ENCODE measurements at regions not wholly inside any gene's neighbourhood (a gene's known extent, or its start where the extent isn't known, plus 50 kb on each side); places are given as distances from the start of the nearest gene placed in this dataset.

DNA sequence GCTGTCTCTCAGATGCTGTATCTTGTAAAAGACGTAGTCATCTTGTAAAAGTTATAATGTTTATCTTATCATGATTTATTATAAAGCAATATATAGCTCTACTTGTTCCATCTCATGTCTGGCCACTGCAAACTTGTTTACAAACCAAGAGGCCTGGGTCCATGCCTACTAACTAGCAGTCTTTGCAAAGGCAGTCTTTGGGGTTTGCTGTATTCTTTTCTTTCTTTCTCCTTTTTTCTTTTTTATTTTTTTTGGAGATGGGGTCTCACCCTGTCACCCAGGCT, 272.6 kb downstream of the GATA3 start:
- no peaks in the 10 kb centered on the region for H3K36me3 ChIP-seq (ENCODE audit: low read depth)
- CTCF ChIA-PET: no interaction called here
- no peaks in the 10 kb centered on the region for H3K79me2 ChIP-seq (ENCODE audit: low read depth)
- no peak for DNase-seq
- intact Hi-C loops (cut with micrococcal nuclease; ENCODE audit: unreplicated experiment): no loop called here
- H2AFZ ChIP-seq: no peak overlapping the region
- no peak overlapping the region for H3K27ac ChIP-seq
- H3K9me3 ChIP-seq (ENCODE audit: insufficient read depth, low read depth): no peaks in the 10 kb centered on the region
- no peak overlapping the region for H3K4me3 ChIP-seq
- POLR2A ChIA-PET (ENCODE audit: unreplicated experiment): no interaction called here
- no peaks in the 10 kb centered on the region for H3K4me1 ChIP-seq (replicated peaks; ENCODE audit: insufficient read depth)
- BruUV-seq (replicated peaks): no TSS peak
- H3K27me3 ChIP-seq (ENCODE audit: insufficient read depth, low read depth): no peaks in the 10 kb centered on the region
- TF ChIP-seq, protein P1, sequence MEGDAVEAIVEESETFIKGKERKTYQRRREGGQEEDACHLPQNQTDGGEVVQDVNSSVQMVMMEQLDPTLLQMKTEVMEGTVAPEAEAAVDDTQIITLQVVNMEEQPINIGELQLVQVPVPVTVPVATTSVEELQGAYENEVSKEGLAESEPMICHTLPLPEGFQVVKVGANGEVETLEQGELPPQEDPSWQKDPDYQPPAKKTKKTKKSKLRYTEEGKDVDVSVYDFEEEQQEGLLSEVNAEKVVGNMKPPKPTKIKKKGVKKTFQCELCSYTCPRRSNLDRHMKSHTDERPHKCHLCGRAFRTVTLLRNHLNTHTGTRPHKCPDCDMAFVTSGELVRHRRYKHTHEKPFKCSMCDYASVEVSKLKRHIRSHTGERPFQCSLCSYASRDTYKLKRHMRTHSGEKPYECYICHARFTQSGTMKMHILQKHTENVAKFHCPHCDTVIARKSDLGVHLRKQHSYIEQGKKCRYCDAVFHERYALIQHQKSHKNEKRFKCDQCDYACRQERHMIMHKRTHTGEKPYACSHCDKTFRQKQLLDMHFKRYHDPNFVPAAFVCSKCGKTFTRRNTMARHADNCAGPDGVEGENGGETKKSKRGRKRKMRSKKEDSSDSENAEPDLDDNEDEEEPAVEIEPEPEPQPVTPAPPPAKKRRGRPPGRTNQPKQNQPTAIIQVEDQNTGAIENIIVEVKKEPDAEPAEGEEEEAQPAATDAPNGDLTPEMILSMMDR (conservative IDR thresholded peaks at IDR 0.05): no peak
- TF ChIP-seq EZH2 (IDR thresholded peaks at IDR 0.05; ENCODE audit: low read depth): no peak
- no peaks in the 10 kb centered on the region for H3F3A ChIP-seq (ENCODE audit: insufficient read depth, low read depth)
- no peak overlapping the region for H3K4me2 ChIP-seq
- no peaks in the 10 kb centered on the region for H4K20me1 ChIP-seq (ENCODE audit: insufficient read depth)
- no peaks in the 10 kb centered on the region for H3K9me2 ChIP-seq (ENCODE audit: insufficient read depth)

DNA sequence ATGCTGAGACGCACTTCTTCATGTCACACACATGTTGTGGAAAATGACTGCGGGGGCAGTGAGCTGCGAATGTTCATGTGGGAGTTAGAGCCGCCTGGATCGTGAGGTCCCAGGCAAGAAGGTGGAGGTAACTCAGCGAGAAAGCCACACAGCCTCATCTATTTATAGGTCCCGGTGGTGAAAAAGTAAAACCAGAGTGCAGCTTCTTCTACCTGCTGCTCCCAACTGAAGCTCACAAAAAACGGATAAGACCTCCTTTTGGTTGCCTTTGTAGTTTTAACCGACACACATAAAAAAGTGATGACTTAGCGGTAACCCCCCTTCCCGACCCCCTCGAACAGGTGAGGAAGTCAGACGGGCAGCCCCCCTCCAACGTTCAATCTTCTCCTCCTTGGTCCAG, 276.9 kb downstream of the GATA3 start:
- H2AFZ ChIP-seq: no peak overlapping the region
- no peaks in the 10 kb centered on the region for H3K27me3 ChIP-seq (ENCODE audit: insufficient read depth, low read depth)
- H3K4me2 ChIP-seq: no peak overlapping the region
- no peaks in the 10 kb centered on the region for H3K9me2 ChIP-seq (ENCODE audit: insufficient read depth)
- BruUV-seq (replicated peaks): no TSS peak
- TF ChIP-seq EZH2 (IDR thresholded peaks at IDR 0.05; ENCODE audit: low read depth): no peak
- TF ChIP-seq, protein P1 (conservative IDR thresholded peaks at IDR 0.05): no peak
- no peaks in the 10 kb centered on the region for H3F3A ChIP-seq (ENCODE audit: insufficient read depth, low read depth)
- POLR2A ChIA-PET (ENCODE audit: unreplicated experiment): no interaction called here
- no peak overlapping the region for H3K4me3 ChIP-seq
- H3K27ac ChIP-seq: no peak overlapping the region
- intact Hi-C loops (cut with micrococcal nuclease; ENCODE audit: unreplicated experiment): no loop called here
- CTCF ChIA-PET: no interaction called here
- H3K9me3 ChIP-seq (ENCODE audit: insufficient read depth, low read depth): no peaks in the 10 kb centered on the region
- no peaks in the 10 kb centered on the region for H3K4me1 ChIP-seq (replicated peaks; ENCODE audit: insufficient read depth)
- H3K79me2 ChIP-seq (ENCODE audit: low read depth): no peaks in the 10 kb centered on the region
- H4K20me1 ChIP-seq (ENCODE audit: insufficient read depth): no peaks in the 10 kb centered on the region
- H3K36me3 ChIP-seq (ENCODE audit: low read depth): no peaks in the 10 kb centered on the region
- no peak for DNase-seq

DNA sequence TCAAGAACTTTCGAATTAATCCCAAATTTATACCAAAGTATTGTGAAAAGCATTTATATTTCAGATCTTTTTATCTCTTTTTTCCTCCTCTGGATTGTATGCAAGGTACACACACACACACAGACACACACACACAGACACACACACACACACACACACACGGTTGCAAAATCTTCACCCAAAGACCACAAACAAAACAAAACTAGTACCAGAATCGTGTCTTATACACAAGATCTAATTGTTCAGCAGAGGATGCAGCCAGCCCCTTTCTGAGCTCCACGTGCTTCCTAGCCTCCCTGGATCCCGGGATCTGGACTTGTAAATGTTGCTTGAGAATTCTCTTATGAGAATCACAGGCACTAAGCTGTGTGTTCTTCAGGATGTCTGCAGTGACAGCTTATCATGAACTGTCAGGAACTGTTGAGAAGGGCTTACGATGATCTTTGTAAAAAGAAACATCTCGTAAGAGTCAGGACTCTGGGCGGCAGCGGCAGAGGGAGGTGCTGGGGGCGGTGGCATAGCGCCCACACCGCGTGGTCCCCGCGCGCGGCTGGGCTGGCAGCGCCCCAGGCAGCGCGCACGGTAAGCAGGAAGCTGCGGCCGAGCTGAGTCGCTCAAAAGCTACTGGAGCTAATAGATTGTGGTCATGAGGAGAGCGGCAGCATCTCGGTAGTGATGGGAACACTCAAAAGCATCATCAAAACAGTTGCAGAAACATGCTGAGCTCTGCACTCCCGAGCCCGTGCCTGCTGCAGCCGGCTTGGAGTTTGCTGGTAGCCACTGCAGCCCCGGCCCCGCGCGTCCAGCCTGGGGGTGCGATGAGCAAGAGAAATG, 277.6 kb downstream of the GATA3 start:
- no TSS peak for BruUV-seq (replicated peaks)
- Histone ChIP-seq H4K20me1 (ENCODE audit: insufficient read depth) (no peaks in the 10 kb centered on the region), H3K36me3 (ENCODE audit: low read depth) (no peaks in the 10 kb centered on the region), H3K4me3 (peak overlapping the region; percentile 50), H3K4me1 (replicated peaks; ENCODE audit: insufficient read depth) (no peaks in the 10 kb centered on the region), H3K9me3 (ENCODE audit: insufficient read depth, low read depth) (no peaks in the 10 kb centered on the region), H3K9me2 (ENCODE audit: insufficient read depth) (no peaks in the 10 kb centered on the region), H3K4me2 (peak overlapping the region; percentile 76), H3F3A (ENCODE audit: insufficient read depth, low read depth) (no peaks in the 10 kb centered on the region), H3K79me2 (ENCODE audit: low read depth) (no peaks in the 10 kb centered on the region), H2AFZ (peak overlapping the region; percentile 76), H3K27ac (no peak overlapping the region), H3K27me3 (ENCODE audit: insufficient read depth, low read depth) (no peaks in the 10 kb centered on the region)
- DNase-seq: peak; percentile 52 to 69
- no peak for TF ChIP-seq EZH2 (IDR thresholded peaks at IDR 0.05; ENCODE audit: low read depth)
- TF ChIP-seq, protein P1 (conservative IDR thresholded peaks at IDR 0.05): no peak
- ChIA-PET POLR2A (ENCODE audit: unreplicated experiment) (interaction anchor here (0.7 kb wide), 1 partner anchor 137 kb away, joined by 7 read pairs; no protein-coding TSS in a partner anchor), CTCF (interaction anchor here (0.6 to 0.8 kb wide), 2 partner anchors 96 to 257 kb away, joined by 3 to 6 read pairs; no protein-coding TSS in a partner anchor)
- intact Hi-C loops (cut with micrococcal nuclease; ENCODE audit: unreplicated experiment): no loop called here
